Activated naive CD8-positive, alpha-beta T cell treated with anti-CD3 and anti-CD28 coated beads, Interleukin-2, amount 10 ng/mL, durations not matched to agents 7 days and 5 days (primary cell): ENCODE measurements at regions not wholly inside any gene's neighbourhood (a gene's known extent, or its start where the extent isn't known, plus 50 kb on each side); places are given as distances from the start of the nearest gene placed in this dataset.

Source experiments
- ATAC-seq: fragments of 150-1000 bp; cut with Tn5 transposase; one replicate; pipeline ENCODE4 v1.10.0; 2021; ENCODE audit warnings: low read depth, moderate library complexity
- POLR2A ChIA-PET: fragments of 350-600 bp; sonication (Branson Sonifier 250); formaldehyde crosslinking; loops from one replicate; lab custom pipeline; 2021; ENCODE audit warnings: antibody characterized with exemption; lab: Charles Lee
- DNase-seq: peaks from one replicate; pipeline ENCODE4 v3.0.0; 2021
- H3K27ac Mint-ChIP-seq: one replicate; pipeline ENCODE4 v1.8.0; 2022; ENCODE audit warnings: mild to moderate bottlenecking, mixed read lengths
- H3K27me3 Mint-ChIP-seq: one replicate; pipeline ENCODE4 v1.8.0; 2022; ENCODE audit warnings: mild to moderate bottlenecking, moderate library complexity, mixed read lengths
- H3K36me3 Mint-ChIP-seq: one replicate; pipeline ENCODE4 v1.8.0; 2021; ENCODE audit warnings: mild to moderate bottlenecking, mixed read lengths
- H3K4me1 Mint-ChIP-seq: one replicate; pipeline ENCODE4 v1.8.0; 2021; ENCODE audit warnings: mixed read lengths
- H3K4me3 Mint-ChIP-seq: one replicate; pipeline ENCODE4 v1.8.0; 2022; ENCODE audit warnings: mild to moderate bottlenecking, moderate library complexity, mixed read lengths
- H3K9me3 Mint-ChIP-seq: one replicate; pipeline ENCODE4 v1.8.0; 2021; ENCODE audit warnings: mixed read lengths

GRCh38 chr9:88737031-88737430 lies 202.1 kb downstream of the NXNL2 start:
- H3K27me3 Mint-ChIP-seq, result peaks cover 3% of the 10 kb centered on the region
- no peak overlapping the region for H3K27ac Mint-ChIP-seq
- H3K36me3 Mint-ChIP-seq, result no peaks in the 10 kb centered on the region
- DNase-seq, result no peak
- H3K9me3 Mint-ChIP-seq, result no peaks in the 10 kb centered on the region
- H3K4me3 Mint-ChIP-seq, result no peak overlapping the region
- no peaks in the 10 kb centered on the region for H3K4me1 Mint-ChIP-seq
- POLR2A ChIA-PET, result no interaction called here
- no peak for ATAC-seq

DNA sequence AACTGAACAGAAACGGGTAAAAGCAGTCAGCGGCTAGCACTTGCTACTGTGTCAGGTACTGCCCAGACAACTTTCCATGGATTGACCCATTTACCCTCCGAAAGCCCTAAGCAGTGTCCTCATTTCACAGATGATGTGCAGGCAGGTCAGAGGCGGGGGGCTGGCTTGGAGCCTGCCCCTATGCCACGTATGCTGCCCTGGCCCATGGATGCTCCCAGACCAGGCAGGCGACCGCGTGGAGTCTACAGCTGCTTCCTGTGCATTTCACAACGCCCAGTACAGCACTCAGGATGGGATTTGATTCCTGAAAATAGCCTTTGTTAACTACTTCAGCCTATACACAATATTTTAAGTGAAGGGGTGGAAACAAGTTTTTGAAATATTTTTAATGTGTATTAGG lies 202.9 kb downstream of the NXNL2 start:
- ATAC-seq (no peak), DNase-seq (no peak)
- H3K27me3 Mint-ChIP-seq, result peaks cover 3% of the 10 kb centered on the region
- no peaks in the 10 kb centered on the region for H3K36me3 Mint-ChIP-seq
- no peaks in the 10 kb centered on the region for H3K9me3 Mint-ChIP-seq
- H3K27ac Mint-ChIP-seq, result no peak overlapping the region
- H3K4me3 Mint-ChIP-seq, result no peak overlapping the region
- POLR2A ChIA-PET, result no interaction called here
- H3K4me1 Mint-ChIP-seq, result no peaks in the 10 kb centered on the region

GRCh38 chr9:88738709-88739108 lies 203.7 kb downstream of the NXNL2 start:
- Mint-ChIP-seq H3K9me3 (no peaks in the 10 kb centered on the region), H3K4me3 (no peak overlapping the region), H3K36me3 (no peaks in the 10 kb centered on the region), H3K27ac (no peak overlapping the region), H3K27me3 (peaks cover 3% of the 10 kb centered on the region), H3K4me1 (no peaks in the 10 kb centered on the region)
- POLR2A ChIA-PET, result no interaction called here
- ATAC-seq (no peak), DNase-seq (no peak)

GRCh38 chr9:88739373-88739772 lies 204.4 kb downstream of the NXNL2 start:
- Mint-ChIP-seq H3K27me3 (peaks cover 3% of the 10 kb centered on the region), H3K9me3 (no peaks in the 10 kb centered on the region), H3K36me3 (no peaks in the 10 kb centered on the region), H3K27ac (no peak overlapping the region), H3K4me1 (no peaks in the 10 kb centered on the region), H3K4me3 (no peak overlapping the region)
- DNase-seq, result no peak
- ATAC-seq, result no peak
- POLR2A ChIA-PET, result no interaction called here

DNA sequence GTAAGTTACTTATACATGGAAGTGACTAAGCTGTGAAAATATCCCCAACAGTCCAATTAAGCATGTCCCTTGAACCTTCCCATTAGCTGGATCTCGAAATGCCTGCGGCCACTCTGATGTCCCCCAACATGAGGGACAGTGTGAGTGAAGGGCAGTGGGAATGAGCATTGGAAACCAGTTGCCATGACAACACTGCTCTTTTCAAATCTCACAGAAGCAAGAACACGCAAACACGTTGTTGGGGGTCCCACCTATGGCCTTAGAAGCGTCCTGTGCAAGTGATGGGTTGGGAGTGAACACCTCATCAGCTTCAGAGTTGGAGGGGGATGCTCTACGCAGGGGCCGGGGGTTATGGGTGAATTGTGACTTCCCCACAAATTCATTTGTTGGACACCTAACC lies 205.9 kb downstream of the NXNL2 start:
- Mint-ChIP-seq H3K4me3 (no peak overlapping the region), H3K4me1 (no peaks in the 10 kb centered on the region)

DNA sequence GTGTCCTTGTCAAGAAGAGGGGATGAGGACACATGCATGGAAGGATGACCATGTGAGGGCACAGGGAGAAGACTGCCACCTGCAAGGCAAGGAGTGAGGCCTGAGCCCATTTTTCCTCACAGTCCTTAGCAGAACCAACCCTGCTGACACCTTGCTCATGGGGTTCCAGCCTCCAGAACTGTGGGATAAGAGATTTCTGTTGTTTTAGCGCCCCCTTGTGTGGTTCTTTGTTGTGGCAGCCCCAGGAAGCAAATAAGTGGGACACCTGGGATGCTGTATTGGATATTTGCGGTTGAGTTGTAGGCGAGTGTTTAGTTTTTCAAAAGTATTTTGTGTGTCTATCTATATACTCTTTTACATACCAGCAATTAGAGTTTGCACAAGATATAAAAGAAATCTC lies 206.4 kb downstream of the NXNL2 start:
- no peak for DNase-seq
- no peak for ATAC-seq
- Mint-ChIP-seq H3K4me1 (no peaks in the 10 kb centered on the region), H3K4me3 (no peak overlapping the region), H3K27ac (no peak overlapping the region), H3K9me3 (no peaks in the 10 kb centered on the region), H3K36me3 (no peaks in the 10 kb centered on the region), H3K27me3 (peaks cover 3% of the 10 kb centered on the region)
- POLR2A ChIA-PET, result no interaction called here

More for the DNA sequence above, 205.9 kb downstream of the NXNL2 start:
- Mint-ChIP-seq H3K27ac (no peak overlapping the region), H3K9me3 (no peaks in the 10 kb centered on the region), H3K27me3 (peaks cover 3% of the 10 kb centered on the region), H3K36me3 (no peaks in the 10 kb centered on the region)
- no peak for DNase-seq
- ATAC-seq, result no peak
- POLR2A ChIA-PET, result no interaction called here

- POLR2A ChIA-PET, result no interaction called here
- Mint-ChIP-seq H3K36me3 (no peaks in the 10 kb centered on the region), H3K27ac (no peak overlapping the region), H3K9me3 (no peaks in the 10 kb centered on the region), H3K4me3 (no peak overlapping the region), H3K27me3 (peaks cover 3% of the 10 kb centered on the region), H3K4me1 (no peaks in the 10 kb centered on the region)
- no peak for ATAC-seq
- no peak for DNase-seq
Measured at GRCh38 chr9:88742483-88742882, 207.5 kb downstream of the NXNL2 start.

DNA sequence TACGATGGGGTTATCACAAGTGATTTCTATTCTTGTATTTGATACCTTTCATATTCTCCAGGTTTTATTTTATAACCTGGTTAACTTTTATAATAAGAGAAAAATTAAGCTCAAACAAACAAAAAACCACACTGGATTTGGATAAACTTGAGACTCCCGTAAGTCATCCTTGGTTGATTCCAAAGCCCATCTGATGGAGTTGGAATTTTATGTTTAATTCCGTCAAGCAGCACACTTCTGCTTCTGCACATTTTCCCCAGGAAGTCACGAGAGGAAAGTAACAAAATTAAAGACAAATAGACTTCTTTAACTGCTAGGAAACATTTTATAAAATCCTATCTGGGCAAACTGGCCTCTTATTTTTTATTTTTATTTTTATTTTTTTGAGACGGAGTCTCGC lies 207.9 kb downstream of the NXNL2 start:
- no peak for DNase-seq
- Mint-ChIP-seq H3K9me3 (no peaks in the 10 kb centered on the region), H3K4me3 (no peak overlapping the region), H3K36me3 (no peaks in the 10 kb centered on the region), H3K27me3 (peaks cover 3% of the 10 kb centered on the region), H3K4me1 (no peaks in the 10 kb centered on the region), H3K27ac (no peak overlapping the region)
- ATAC-seq, result no peak
- POLR2A ChIA-PET, result no interaction called here

- peaks cover 3% of the 10 kb centered on the region for H3K27me3 Mint-ChIP-seq
- POLR2A ChIA-PET, result no interaction called here
- no peak overlapping the region for H3K27ac Mint-ChIP-seq
- no peak overlapping the region for H3K4me3 Mint-ChIP-seq
- ATAC-seq, result no peak
- no peaks in the 10 kb centered on the region for H3K36me3 Mint-ChIP-seq
- no peak for DNase-seq
- H3K4me1 Mint-ChIP-seq, result no peaks in the 10 kb centered on the region
- no peaks in the 10 kb centered on the region for H3K9me3 Mint-ChIP-seq
Measured at GRCh38 chr9:88745276-88746001, 210.5 kb downstream of the NXNL2 start.

- no peaks in the 10 kb centered on the region for H3K4me1 Mint-ChIP-seq
- POLR2A ChIA-PET, result no interaction called here
- DNase-seq, result no peak
- no peaks in the 10 kb centered on the region for H3K27me3 Mint-ChIP-seq
- no peaks in the 10 kb centered on the region for H3K9me3 Mint-ChIP-seq
- H3K4me3 Mint-ChIP-seq, result no peak overlapping the region
- no peak overlapping the region for H3K27ac Mint-ChIP-seq
- ATAC-seq, result no peak
- H3K36me3 Mint-ChIP-seq, result no peaks in the 10 kb centered on the region
Measured at GRCh38 chr9:88746029-88746742, 211.2 kb downstream of the NXNL2 start.

DNA sequence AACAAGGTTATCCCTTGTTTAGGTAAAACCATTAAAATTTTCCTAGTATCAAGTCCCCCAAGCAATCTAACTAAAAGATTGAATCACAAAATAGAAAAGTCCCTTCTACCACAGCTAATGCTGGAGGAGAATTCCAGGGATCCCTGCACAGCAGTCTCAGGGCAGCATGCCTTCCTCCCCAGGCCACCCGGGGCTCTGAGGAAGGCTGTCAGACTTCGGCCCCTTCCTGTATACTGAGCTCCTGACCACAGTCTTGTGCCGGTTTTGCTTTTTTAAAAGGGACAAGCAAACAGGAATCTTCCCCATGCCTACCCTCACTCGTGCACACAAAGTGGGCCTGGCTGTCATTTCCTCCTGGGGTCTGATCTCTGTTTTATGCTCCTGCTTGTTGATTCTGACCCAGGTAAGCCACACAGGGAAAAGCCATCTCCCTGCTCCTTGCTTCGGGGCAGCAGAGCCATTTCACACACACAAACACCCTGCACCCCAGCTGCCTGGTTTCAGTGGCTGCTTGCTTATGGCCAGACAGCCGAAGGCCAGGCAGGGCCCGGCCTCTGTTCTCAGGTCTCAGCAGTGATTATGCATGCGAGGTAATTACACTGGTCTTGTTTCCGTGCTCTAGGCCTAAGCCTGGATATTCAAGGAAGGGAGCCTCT lies 211.9 kb downstream of the NXNL2 start:
- H3K4me3 Mint-ChIP-seq, result no peak overlapping the region
- no peaks in the 10 kb centered on the region for H3K9me3 Mint-ChIP-seq
- POLR2A ChIA-PET, result no interaction called here
- no peaks in the 10 kb centered on the region for H3K36me3 Mint-ChIP-seq
- DNase-seq (no peak), ATAC-seq (no peak)
- H3K27me3 Mint-ChIP-seq, result no peaks in the 10 kb centered on the region
- H3K27ac Mint-ChIP-seq, result no peak overlapping the region
- no peaks in the 10 kb centered on the region for H3K4me1 Mint-ChIP-seq

DNA sequence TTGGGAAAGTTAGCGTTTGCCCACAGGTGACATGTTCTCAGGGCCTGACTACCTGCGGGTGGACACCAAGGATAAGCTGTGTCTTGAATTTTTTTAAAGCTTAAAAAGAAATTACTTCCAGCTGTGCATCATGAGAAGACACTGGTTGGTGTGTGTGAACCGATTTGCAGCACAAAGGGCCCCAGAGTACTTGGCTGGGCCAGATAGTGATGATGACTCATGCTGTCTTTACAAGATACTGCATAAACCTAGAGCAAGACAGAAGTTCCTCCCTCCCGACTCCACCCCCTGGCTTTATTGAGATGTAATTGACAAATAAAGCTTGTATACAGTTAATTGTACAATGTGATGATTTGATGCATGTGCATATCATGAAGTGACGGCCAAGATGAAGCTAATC lies 212.8 kb downstream of the NXNL2 start:
- no peak for ATAC-seq
- no peaks in the 10 kb centered on the region for H3K27me3 Mint-ChIP-seq
- H3K4me3 Mint-ChIP-seq, result no peak overlapping the region
- POLR2A ChIA-PET, result no interaction called here
- H3K36me3 Mint-ChIP-seq, result no peaks in the 10 kb centered on the region
- no peaks in the 10 kb centered on the region for H3K4me1 Mint-ChIP-seq
- no peak for DNase-seq
- H3K9me3 Mint-ChIP-seq, result no peaks in the 10 kb centered on the region
- H3K27ac Mint-ChIP-seq, result no peak overlapping the region

DNA sequence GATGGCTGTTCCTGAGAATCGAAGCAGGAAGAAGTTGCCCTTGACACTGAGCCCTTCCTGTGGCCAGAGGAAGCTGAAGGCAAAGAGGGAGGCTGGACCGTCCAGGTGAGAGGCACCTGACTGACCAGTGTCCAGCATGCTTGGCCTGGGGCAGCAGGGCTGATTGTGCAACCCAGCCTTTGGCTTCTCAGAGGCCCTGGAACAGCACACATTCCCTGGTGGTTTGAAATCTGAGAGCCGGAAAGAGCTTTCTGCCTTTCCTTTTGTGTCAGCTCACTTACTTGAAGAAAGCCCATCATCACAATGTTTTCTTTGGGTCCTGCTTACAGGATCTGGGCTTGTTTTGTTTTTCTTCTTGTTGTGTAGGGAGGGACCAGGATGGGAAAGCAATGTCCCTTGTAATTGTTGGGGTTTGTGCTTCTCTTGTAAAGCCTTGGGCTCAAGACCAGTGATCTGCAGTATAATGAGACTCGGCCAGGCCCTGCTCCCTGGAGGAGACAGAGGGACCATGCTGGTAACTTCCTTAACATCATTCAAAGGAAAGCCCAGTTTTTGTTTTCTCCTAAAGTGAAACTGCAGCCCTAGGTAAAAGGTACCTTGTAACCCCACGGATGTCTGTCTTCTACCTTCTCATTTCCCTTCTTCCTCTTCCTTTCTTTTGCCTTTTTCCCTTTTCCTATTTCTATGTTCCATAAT lies 213.7 kb downstream of the NXNL2 start:
- DNase-seq (no peak), ATAC-seq (no peak)
- H3K4me3 Mint-ChIP-seq, result no peak overlapping the region
- H3K27me3 Mint-ChIP-seq, result no peaks in the 10 kb centered on the region
- H3K9me3 Mint-ChIP-seq, result no peaks in the 10 kb centered on the region
- H3K36me3 Mint-ChIP-seq, result no peaks in the 10 kb centered on the region
- H3K27ac Mint-ChIP-seq, result no peak overlapping the region
- POLR2A ChIA-PET, result no interaction called here
- no peaks in the 10 kb centered on the region for H3K4me1 Mint-ChIP-seq
